ENCODE measurements at regions not wholly inside any gene's neighbourhood (a gene's known extent, or its start where the extent isn't known, plus 50 kb on each side); places are given as distances from the start of the nearest gene placed in this dataset.
"Not testable (repeated sequence)": the region's sequence is repeated elsewhere in the genome, so short reads cannot be mapped to it uniquely, and the experiment has no call there.

GRCh38 chr21:28385845-28386244 is 606.8 kb downstream of the LTN1 start:
- CTCF ChIA-PET = interaction anchor here (1.3 kb wide), 1 partner anchor 359 kb away, joined by 4 read pairs; no protein-coding TSS in a partner anchor
- H3K9ac ChIP-seq (replicated peaks; ENCODE audit: extremely low read depth, insufficient read depth, low read length) = no peak overlapping the region
- POLR2A ChIA-PET = no interaction called here

GRCh38 chr21:28381000-28381745 is 611.5 kb downstream of the LTN1 start:
- H3K27ac ChIP-seq (ENCODE audit: insufficient read depth, low read depth, low read length); POLR2A ChIA-PET; H3K79me2 ChIP-seq (ENCODE audit: control insufficient read depth, insufficient read depth, low read length); dilution Hi-C loops (cut with MboI; ENCODE audit: extremely low pct_ligation_motif_present, low sequenced_read_pairs); H3K4me1 ChIP-seq (ENCODE audit: control insufficient read depth, extremely low read depth, insufficient read depth, low read length); FAIRE-seq; H3K4me2 ChIP-seq (ENCODE audit: insufficient read depth, low read length); intact Hi-C loops (cut with micrococcal nuclease); H3K9me1 ChIP-seq (replicated peaks; ENCODE audit: control insufficient read depth, extremely low read depth, insufficient read depth, low read length); CTCF ChIA-PET; BruUV-seq (replicated peaks); H3K9me3 ChIP-seq (replicated peaks; ENCODE audit: control insufficient read depth, insufficient read depth, low read length); H3K36me3 ChIP-seq (ENCODE audit: control insufficient read depth in 2 of 2, extremely low read depth in 1 of 2, insufficient read depth in 2 of 2, low read length in 2 of 2); H4K20me1 ChIP-seq (replicated peaks; ENCODE audit: control insufficient read depth, extremely low read depth, insufficient read depth, low read length); H2AFZ ChIP-seq (ENCODE audit: low read depth, low read length); H3K27me3 ChIP-seq (ENCODE audit: control insufficient read depth in 2 of 2, insufficient read depth in 2 of 2, low read length in 2 of 2); H3K4me3 ChIP-seq (replicated peaks in 1 of 3; ENCODE audit: insufficient read depth in 1 of 3, low read depth in 1 of 3, low read length in 3 of 3); DNase-seq (ENCODE audit: low read depth, low spot score); H3K9ac ChIP-seq (replicated peaks; ENCODE audit: extremely low read depth, insufficient read depth, low read length): not testable (repeated sequence)

More at GRCh38 chr21:28385845-28386244, 606.8 kb downstream of the LTN1 start:
- Histone ChIP-seq H3K4me3 (replicated peaks in 1 of 3; ENCODE audit: insufficient read depth in 1 of 3, low read depth in 1 of 3, low read length in 3 of 3) (no peak overlapping the region), H2AFZ (ENCODE audit: low read depth, low read length) (no peak overlapping the region), H3K4me2 (ENCODE audit: insufficient read depth, low read length) (no peak overlapping the region), H3K79me2 (ENCODE audit: control insufficient read depth, insufficient read depth, low read length) (no peaks in the 10 kb centered on the region), H3K9me3 (replicated peaks; ENCODE audit: control insufficient read depth, insufficient read depth, low read length) (no peaks in the 10 kb centered on the region), H3K36me3 (ENCODE audit: control insufficient read depth in 2 of 2, extremely low read depth in 1 of 2, insufficient read depth in 2 of 2, low read length in 2 of 2) (no peaks in the 10 kb centered on the region), H3K27me3 (ENCODE audit: control insufficient read depth in 2 of 2, insufficient read depth in 2 of 2, low read length in 2 of 2) (no peaks in the 10 kb centered on the region), H4K20me1 (replicated peaks; ENCODE audit: control insufficient read depth, extremely low read depth, insufficient read depth, low read length) (no peaks in the 10 kb centered on the region), H3K9me1 (replicated peaks; ENCODE audit: control insufficient read depth, extremely low read depth, insufficient read depth, low read length) (no peaks in the 10 kb centered on the region), H3K4me1 (ENCODE audit: control insufficient read depth, extremely low read depth, insufficient read depth, low read length) (no peaks in the 10 kb centered on the region), H3K27ac (ENCODE audit: insufficient read depth, low read depth, low read length) (no peak overlapping the region)
- dilution Hi-C loops (cut with MboI; ENCODE audit: extremely low pct_ligation_motif_present, low sequenced_read_pairs) = no loop called here
- FAIRE-seq (no peak), DNase-seq (ENCODE audit: low read depth, low spot score) (no peak)
- intact Hi-C loops (cut with micrococcal nuclease) = loop anchor here (5.0 kb wide), 1 partner anchor 36 kb away; no protein-coding TSS in a partner anchor
- BruUV-seq (replicated peaks) = no TSS peak
- no peak for TF ChIP-seq MYC (IDR thresholded peaks at IDR 0.05; ENCODE audit: low read depth, low read length)
- TF ChIP-seq JUN (IDR thresholded peaks at IDR 0.05; ENCODE audit: borderline replicate concordance, insufficient read depth, insufficient read length, low read depth) = no peak
- no peak for TF ChIP-seq POLR2AphosphoS5 (IDR thresholded peaks at IDR 0.05; ENCODE audit: insufficient read depth, low read depth, low read length)
- no peak for TF ChIP-seq MAX (IDR thresholded peaks at IDR 0.05; ENCODE audit: insufficient read depth, insufficient read length)
- no peak for TF ChIP-seq CTCF (IDR thresholded peaks at IDR 0.05; ENCODE audit: extremely low read depth in 1 of 2, insufficient read depth in 1 of 2, low read depth in 1 of 2, low read length in 2 of 2)
- no peak for TF ChIP-seq FOS (IDR thresholded peaks at IDR 0.05; ENCODE audit: borderline replicate concordance, insufficient read depth, low read length)
- TF ChIP-seq EZH2 (IDR thresholded peaks at IDR 0.05; ENCODE audit: borderline replicate concordance, low read depth, low read length, severe bottlenecking) = no peak
- TF ChIP-seq GATA2 (IDR thresholded peaks at IDR 0.05; ENCODE audit: insufficient read depth, insufficient read length, low read depth, low read length) = no peak
- TF ChIP-seq POLR2A (IDR thresholded peaks at IDR 0.05; ENCODE audit: low read depth, low read length) = no peak
